SK-N-SH treated with all-trans-retinoic acid at 6 μM for 48 hours (cell line): ENCODE measurements at regions not wholly inside any gene's neighbourhood (a gene's known extent, or its start where the extent isn't known, plus 50 kb on each side); places are given as distances from the start of the nearest gene placed in this dataset.

Experiments used
- ARNTL ChIP-seq: fragments of 450-650 bp; formaldehyde crosslinking; IDR thresholded peaks from 2 replicates; pipeline ENCODE4 v1.5.0; 2020; ENCODE audit warnings: low read depth, mild to moderate bottlenecking, moderate library complexity, borderline replicate concordance
- CREB5 ChIP-seq: fragments of 250-450 bp; sonication (Bioruptor Pico); IDR thresholded peaks from 2 replicates; pipeline ENCODE4 v1.5.1; 2020; ENCODE audit warnings: low read depth, mild to moderate bottlenecking, moderate library complexity
- CSDC2 ChIP-seq: fragments of 250-450 bp; sonication (Bioruptor Pico); IDR thresholded peaks from 2 replicates; pipeline ENCODE4 v1.5.0; 2020; ENCODE audit warnings: mild to moderate bottlenecking, moderate library complexity
- CSRNP3 ChIP-seq: fragments of 250-450 bp; sonication (Bioruptor Pico); IDR thresholded peaks from 2 replicates; pipeline ENCODE4 v1.5.1; 2021; ENCODE audit warnings: mild to moderate bottlenecking, moderate library complexity
- GLIS3 ChIP-seq: fragments of 250-450 bp; sonication (Bioruptor Pico); IDR thresholded peaks from 2 replicates; pipeline ENCODE4 v1.5.0; 2020; ENCODE audit warnings: mild to moderate bottlenecking, moderate library complexity
- ISL1 ChIP-seq: fragments of 250-450 bp; sonication (Bioruptor Pico); IDR thresholded peaks from 2 replicates; pipeline ENCODE4 v2.1.2; 2022; ENCODE audit warnings: mild to moderate bottlenecking, moderate library complexity
- PATZ1 ChIP-seq: fragments of 250-450 bp; sonication (Bioruptor Pico); IDR thresholded peaks from 2 replicates; pipeline ENCODE4 v1.8.0; 2020; ENCODE audit warnings: mild to moderate bottlenecking, moderate library complexity, borderline replicate concordance
- RARB ChIP-seq: fragments of 250-450 bp; sonication (Bioruptor Pico); IDR thresholded peaks from 2 replicates; pipeline ENCODE4 v1.8.0; 2021; ENCODE audit warnings: mild to moderate bottlenecking, moderate library complexity
- SNAI2 ChIP-seq: fragments of 250-450 bp; sonication (Bioruptor Pico); IDR thresholded peaks from 2 replicates; pipeline ENCODE4 v1.5.0; 2020; ENCODE audit warnings: mild to moderate bottlenecking, moderate library complexity
- TCF4 ChIP-seq: fragments of 250-450 bp; sonication (Bioruptor Pico); IDR thresholded peaks from 2 replicates; pipeline ENCODE4 v1.8.0; 2021; ENCODE audit warnings: mild to moderate bottlenecking, moderate library complexity, borderline replicate concordance
- TOX ChIP-seq: fragments of 250-450 bp; sonication (Bioruptor Pico); IDR thresholded peaks from 2 replicates; pipeline ENCODE4 v1.8.0; 2021; ENCODE audit warnings: mild to moderate bottlenecking, moderate library complexity, borderline replicate concordance
- ZFP30 ChIP-seq: fragments of 450-650 bp; formaldehyde crosslinking; IDR thresholded peaks from 2 replicates; pipeline ENCODE4 v1.5.0; 2022; ENCODE audit warnings: mild to moderate bottlenecking, moderate library complexity
- ZNF565 ChIP-seq: fragments of 450-650 bp; formaldehyde crosslinking; conservative IDR thresholded peaks from 2 replicates; pipeline ENCODE4 v1.5.0; 2020; ENCODE audit warnings: low read depth, mild to moderate bottlenecking, moderate library complexity

GRCh38 chr5:158305861-158306260, 446.9 kb upstream of the CLINT1 start:
- TF ChIP-seq TCF4 (CRISPR knock-in tag) (no peak), ZNF565 (no peak), RARB (CRISPR knock-in tag) (no peak), ISL1 (no peak), CSRNP3 (CRISPR knock-in tag) (no peak), PATZ1 (CRISPR knock-in tag) (no peak), CSDC2 (CRISPR knock-in tag) (no peak), SNAI2 (no peak), GLIS3 (no peak), TOX (CRISPR knock-in tag) (no peak), CREB5 (CRISPR knock-in tag) (no peak), ZFP30 (CRISPR knock-in tag) (no peak), ARNTL (CRISPR knock-in tag) (no peak)
